ENCODE measurements at regions not wholly inside any gene's neighbourhood (a gene's known extent, or its start where the extent isn't known, plus 50 kb on each side); places are given as distances from the start of the nearest gene placed in this dataset.
A peak's percentile ranks its signal among the peaks of the same experiment; 100 is the strongest.

DNA sequence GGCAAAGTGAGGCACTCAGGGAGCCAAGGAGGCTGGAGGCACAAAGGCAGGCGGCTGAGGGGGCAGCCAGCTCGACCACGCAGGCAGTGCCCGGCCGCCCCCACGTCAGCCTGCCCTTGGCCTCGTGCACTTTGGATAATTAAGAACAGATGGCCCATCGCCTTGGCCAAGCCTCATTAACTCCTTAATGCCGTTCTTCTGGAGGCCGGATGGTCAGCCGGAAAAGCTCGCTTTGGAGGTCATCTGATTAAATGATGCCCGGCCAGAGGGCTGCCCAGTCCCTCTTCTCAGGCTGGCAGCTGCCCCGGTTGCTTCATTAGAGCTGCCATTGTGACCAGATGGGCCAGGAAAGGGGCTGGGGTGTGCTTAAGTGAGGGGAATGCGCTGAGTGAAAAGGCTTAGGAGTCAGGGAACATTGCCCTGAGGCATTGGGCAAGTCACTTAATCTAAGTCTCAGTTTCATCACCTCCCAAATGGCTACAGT is 364.0 kb downstream of the NPIPA8 start:
- H2AK5ac ChIP-seq (ENCODE audit: low read depth, low read length), result peak overlapping the region; percentile 38
- no CpG with 5 or more reads among the region's 15 CpGs for WGBS, 2 donors (ENCODE audit: extremely low coverage in 2 of 2, insufficient read length in 2 of 2, insufficient replicate concordance in 1 of 2)
- peak overlapping the region; percentile 36 for H2BK5ac ChIP-seq (ENCODE audit: low read length)
- no peak overlapping the region for H3K14ac ChIP-seq (ENCODE audit: low read length)
- no peaks in the 10 kb centered on the region for H3K79me1 ChIP-seq (ENCODE audit: low read depth, low read length)
- H2BK12ac ChIP-seq (ENCODE audit: low read length), result peak overlapping the region; percentile 85
- no peak overlapping the region for H4K91ac ChIP-seq (ENCODE audit: low read depth, low read length, poor library complexity)
- H3K9ac ChIP-seq (ENCODE audit: low read depth, low read length, poor library complexity), result no peak overlapping the region
- H3K4ac ChIP-seq (ENCODE audit: low read length), result no peak overlapping the region
- no peaks in the 10 kb centered on the region for H3K36me3 ChIP-seq (replicated peaks in 1 of 2; ENCODE audit: control insufficient read depth in 2 of 2, insufficient read depth in 2 of 2, low read length in 2 of 2)
- H3K18ac ChIP-seq (ENCODE audit: low read length), result peak overlapping the region; percentile 12
- H2BK15ac ChIP-seq (ENCODE audit: low read length), result no peak overlapping the region
- H3K4me1 ChIP-seq (ENCODE audit: control insufficient read depth in 2 of 2, insufficient read depth in 1 of 2, low read depth in 1 of 2, low read length in 2 of 2), result no peaks in the 10 kb centered on the region
- DNase-seq (ENCODE audit: low spot score), result no peak
- H3K4me3 ChIP-seq (ENCODE audit: low read length in 2 of 2), result no peak overlapping the region
- H2BK120ac ChIP-seq (ENCODE audit: low read depth, low read length), result no peak overlapping the region
- no peak overlapping the region for H4K8ac ChIP-seq (ENCODE audit: low read depth, low read length)
- H3K9me3 ChIP-seq (replicated peaks in 1 of 2; ENCODE audit: control insufficient read depth in 2 of 2, insufficient read depth in 1 of 2, low read depth in 1 of 2, low read length in 2 of 2), result peaks cover 0 to 1% of the 10 kb centered on the region in 2 donors
- peak overlapping the region; percentile 67 for H3K23ac ChIP-seq (ENCODE audit: low read depth, low read length, poor library complexity)
- no peaks in the 10 kb centered on the region for H3K27me3 ChIP-seq (ENCODE audit: control insufficient read depth in 3 of 3, insufficient read depth in 3 of 3, low read depth in 1 of 3, low read length in 3 of 3)
- H2AFZ ChIP-seq (ENCODE audit: low read length), result no peak overlapping the region
- no peak overlapping the region for H3K27ac ChIP-seq (replicated peaks; ENCODE audit: low read length)
- H3K4me2 ChIP-seq (ENCODE audit: insufficient read depth, low read length, poor library complexity, severe bottlenecking), result no peak overlapping the region

GRCh38 chr16:17970816-17971331 is 365.7 kb downstream of the NPIPA8 start:
- Histone ChIP-seq H3K79me1 (ENCODE audit: low read depth, low read length) (no peaks in the 10 kb centered on the region), H3K36me3 (replicated peaks in 1 of 2; ENCODE audit: control insufficient read depth in 2 of 2, insufficient read depth in 2 of 2, low read length in 2 of 2) (no peaks in the 10 kb centered on the region), H2AFZ (ENCODE audit: low read length) (no peak overlapping the region), H3K18ac (ENCODE audit: low read length) (no peak overlapping the region), H3K27ac (replicated peaks; ENCODE audit: low read length) (no peak overlapping the region), H2AK5ac (ENCODE audit: low read depth, low read length) (no peak overlapping the region), H3K9me3 (replicated peaks in 1 of 2; ENCODE audit: control insufficient read depth in 2 of 2, insufficient read depth in 1 of 2, low read depth in 1 of 2, low read length in 2 of 2) (peaks cover 0 to 1% of the 10 kb centered on the region in 2 donors), H3K23ac (ENCODE audit: low read depth, low read length, poor library complexity) (no peak overlapping the region), H2BK5ac (ENCODE audit: low read length) (no peak overlapping the region), H3K4me2 (ENCODE audit: insufficient read depth, low read length, poor library complexity, severe bottlenecking) (no peak overlapping the region), H3K4ac (ENCODE audit: low read length) (no peak overlapping the region), H3K4me1 (ENCODE audit: control insufficient read depth in 2 of 2, insufficient read depth in 1 of 2, low read depth in 1 of 2, low read length in 2 of 2) (no peaks in the 10 kb centered on the region), H2BK120ac (ENCODE audit: low read depth, low read length) (no peak overlapping the region), H3K14ac (ENCODE audit: low read length) (no peak overlapping the region), H2BK12ac (ENCODE audit: low read length) (no peak overlapping the region), H4K91ac (ENCODE audit: low read depth, low read length, poor library complexity) (no peak overlapping the region), H2BK15ac (ENCODE audit: low read length) (no peak overlapping the region), H3K27me3 (ENCODE audit: control insufficient read depth in 3 of 3, insufficient read depth in 3 of 3, low read depth in 1 of 3, low read length in 3 of 3) (no peaks in the 10 kb centered on the region), H4K8ac (ENCODE audit: low read depth, low read length) (no peak overlapping the region), H3K4me3 (ENCODE audit: low read length in 2 of 2) (no peak overlapping the region), H3K9ac (ENCODE audit: low read depth, low read length, poor library complexity) (no peak overlapping the region)
- no peak for DNase-seq (ENCODE audit: low spot score)
- no CpG with 5 or more reads among the region's 4 CpGs for WGBS, 2 donors (ENCODE audit: extremely low coverage in 2 of 2, insufficient read length in 2 of 2, insufficient replicate concordance in 1 of 2)

DNA sequence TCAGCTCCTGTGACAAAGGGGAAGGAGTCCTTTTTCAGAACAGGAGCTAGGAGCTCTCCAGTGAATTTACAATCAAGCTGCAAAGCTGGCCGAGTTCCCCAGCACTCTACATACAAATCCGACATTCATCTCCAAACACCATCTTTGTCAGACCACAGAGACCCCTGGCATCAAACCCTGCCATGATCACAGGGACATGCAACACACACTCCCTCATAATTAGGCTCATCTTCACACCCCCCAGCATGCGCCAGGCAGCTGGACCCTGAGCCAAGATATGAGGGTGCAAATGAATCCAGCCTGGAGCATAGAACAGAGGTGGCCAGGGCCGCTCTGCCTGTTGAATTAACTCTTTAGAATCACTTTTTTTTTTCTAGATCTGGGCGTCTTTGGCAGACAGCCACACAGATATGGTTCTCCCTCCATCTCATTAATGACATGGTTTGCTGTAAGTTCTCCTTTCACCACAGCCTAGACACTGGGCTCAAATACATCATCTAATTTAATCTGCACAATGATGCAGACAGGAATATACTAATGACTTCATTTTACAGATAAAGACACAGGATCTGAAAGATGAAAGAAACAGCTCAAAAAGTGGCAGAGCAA is 366.3 kb downstream of the NPIPA8 start:
- H2BK15ac ChIP-seq (ENCODE audit: low read length), result no peak overlapping the region
- no peak overlapping the region for H3K4ac ChIP-seq (ENCODE audit: low read length)
- H3K4me1 ChIP-seq (ENCODE audit: control insufficient read depth in 2 of 2, insufficient read depth in 1 of 2, low read depth in 1 of 2, low read length in 2 of 2), result no peaks in the 10 kb centered on the region
- no peak overlapping the region for H3K14ac ChIP-seq (ENCODE audit: low read length)
- no peak overlapping the region for H3K18ac ChIP-seq (ENCODE audit: low read length)
- H3K9me3 ChIP-seq (replicated peaks in 1 of 2; ENCODE audit: control insufficient read depth in 2 of 2, insufficient read depth in 1 of 2, low read depth in 1 of 2, low read length in 2 of 2), result peaks cover 0 to 1% of the 10 kb centered on the region in 2 donors
- no peak overlapping the region for H2BK12ac ChIP-seq (ENCODE audit: low read length)
- WGBS, 2 donors (ENCODE audit: extremely low coverage in 2 of 2, insufficient read length in 2 of 2, insufficient replicate concordance in 1 of 2), result no CpG with 5 or more reads among the region's 5 CpGs
- H3K23ac ChIP-seq (ENCODE audit: low read depth, low read length, poor library complexity), result no peak overlapping the region
- H3K4me3 ChIP-seq (ENCODE audit: low read length in 2 of 2), result no peak overlapping the region
- no peaks in the 10 kb centered on the region for H3K27me3 ChIP-seq (ENCODE audit: control insufficient read depth in 3 of 3, insufficient read depth in 3 of 3, low read depth in 1 of 3, low read length in 3 of 3)
- H2AK5ac ChIP-seq (ENCODE audit: low read depth, low read length), result no peak overlapping the region
- no peak overlapping the region for H4K91ac ChIP-seq (ENCODE audit: low read depth, low read length, poor library complexity)
- H3K79me1 ChIP-seq (ENCODE audit: low read depth, low read length), result no peaks in the 10 kb centered on the region
- no peak overlapping the region for H3K27ac ChIP-seq (replicated peaks; ENCODE audit: low read length)
- H2BK120ac ChIP-seq (ENCODE audit: low read depth, low read length), result no peak overlapping the region
- no peak overlapping the region for H4K8ac ChIP-seq (ENCODE audit: low read depth, low read length)
- H3K9ac ChIP-seq (ENCODE audit: low read depth, low read length, poor library complexity), result no peak overlapping the region
- no peak overlapping the region for H2BK5ac ChIP-seq (ENCODE audit: low read length)
- H2AFZ ChIP-seq (ENCODE audit: low read length), result no peak overlapping the region
- no peaks in the 10 kb centered on the region for H3K36me3 ChIP-seq (replicated peaks in 1 of 2; ENCODE audit: control insufficient read depth in 2 of 2, insufficient read depth in 2 of 2, low read length in 2 of 2)
- no peak overlapping the region for H3K4me2 ChIP-seq (ENCODE audit: insufficient read depth, low read length, poor library complexity, severe bottlenecking)
- DNase-seq (ENCODE audit: low spot score), result no peak

DNA sequence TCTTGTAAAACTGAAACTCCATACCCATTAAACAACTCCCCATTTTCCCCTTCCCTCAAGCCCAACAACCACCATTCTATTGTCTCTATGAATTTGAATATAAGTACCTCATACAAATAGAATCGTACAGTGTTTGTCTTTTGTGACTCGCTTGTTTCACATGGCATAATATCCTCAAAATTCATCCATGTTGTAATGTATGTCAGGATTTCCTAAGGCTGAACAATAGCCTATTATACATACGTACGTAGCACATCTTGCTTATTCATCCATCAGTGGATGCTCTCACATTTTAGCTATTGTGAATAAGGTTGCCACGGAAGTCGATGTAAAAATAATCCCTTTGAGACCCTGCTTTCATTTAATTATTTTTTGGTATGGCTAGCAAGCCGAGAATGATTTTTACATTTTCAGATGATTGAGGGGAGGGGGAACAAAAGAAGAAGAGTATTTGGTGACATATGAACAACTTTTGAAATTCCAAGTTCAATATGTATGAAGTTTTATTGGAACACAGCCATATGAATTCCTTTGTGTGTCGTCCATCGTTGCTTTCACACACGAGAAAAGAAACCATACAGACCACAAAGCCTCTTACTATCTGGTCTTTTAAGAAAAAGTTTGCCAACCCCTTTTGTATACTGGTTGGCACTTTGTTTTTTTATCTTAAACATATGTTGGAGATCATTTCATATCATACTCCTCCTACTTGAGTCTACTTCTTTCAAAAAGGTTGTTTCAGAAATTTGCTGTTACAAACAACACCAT is 371.2 kb downstream of the NPIPA8 start:
- H4K91ac ChIP-seq (ENCODE audit: low read depth, low read length, poor library complexity), result no peak overlapping the region
- H3K9ac ChIP-seq (ENCODE audit: low read depth, low read length, poor library complexity), result no peak overlapping the region
- H2BK12ac ChIP-seq (ENCODE audit: low read length), result no peak overlapping the region
- H2BK5ac ChIP-seq (ENCODE audit: low read length), result no peak overlapping the region
- H3K27ac ChIP-seq (replicated peaks; ENCODE audit: low read length), result no peak overlapping the region
- no peaks in the 10 kb centered on the region for H3K79me1 ChIP-seq (ENCODE audit: low read depth, low read length)
- no peak overlapping the region for H2AK5ac ChIP-seq (ENCODE audit: low read depth, low read length)
- no peak overlapping the region for H4K8ac ChIP-seq (ENCODE audit: low read depth, low read length)
- no peaks in the 10 kb centered on the region for H3K4me1 ChIP-seq (ENCODE audit: control insufficient read depth in 2 of 2, insufficient read depth in 1 of 2, low read depth in 1 of 2, low read length in 2 of 2)
- no peak overlapping the region for H2BK15ac ChIP-seq (ENCODE audit: low read length)
- H3K23ac ChIP-seq (ENCODE audit: low read depth, low read length, poor library complexity), result no peak overlapping the region
- H3K4me2 ChIP-seq (ENCODE audit: insufficient read depth, low read length, poor library complexity, severe bottlenecking), result no peak overlapping the region
- H2BK120ac ChIP-seq (ENCODE audit: low read depth, low read length), result no peak overlapping the region
- no peaks in the 10 kb centered on the region for H3K36me3 ChIP-seq (replicated peaks in 1 of 2; ENCODE audit: control insufficient read depth in 2 of 2, insufficient read depth in 2 of 2, low read length in 2 of 2)
- no peaks in the 10 kb centered on the region for H3K9me3 ChIP-seq (replicated peaks in 1 of 2; ENCODE audit: control insufficient read depth in 2 of 2, insufficient read depth in 1 of 2, low read depth in 1 of 2, low read length in 2 of 2)
- H3K18ac ChIP-seq (ENCODE audit: low read length), result no peak overlapping the region
- H3K27me3 ChIP-seq (ENCODE audit: control insufficient read depth in 3 of 3, insufficient read depth in 3 of 3, low read depth in 1 of 3, low read length in 3 of 3), result no peaks in the 10 kb centered on the region
- no peak overlapping the region for H3K4me3 ChIP-seq (ENCODE audit: low read length in 2 of 2)
- no peak overlapping the region for H3K14ac ChIP-seq (ENCODE audit: low read length)
- no peak overlapping the region for H3K4ac ChIP-seq (ENCODE audit: low read length)
- no peak for DNase-seq (ENCODE audit: low spot score)
- no CpG with 5 or more reads among the region's 10 CpGs for WGBS, 2 donors (ENCODE audit: extremely low coverage in 2 of 2, insufficient read length in 2 of 2, insufficient replicate concordance in 1 of 2)
- no peak overlapping the region for H2AFZ ChIP-seq (ENCODE audit: low read length)

Data from neuronal stem cell (in vitro differentiated cells).